Fibroblast of villous mesenchyme (primary cell): ENCODE measurements at regions not wholly inside any gene's neighbourhood (a gene's known extent, or its start where the extent isn't known, plus 50 kb on each side); places are given as distances from the start of the nearest gene placed in this dataset.
A peak's percentile ranks its signal among the peaks of the same experiment; 100 is the strongest.

Experiments
- DNase-seq: peaks from one replicate; pipeline ENCODE4 v3.0.0-alpha.2; 2010; ENCODE audit warnings: low read depth
- H3K4me3 ChIP-seq: 2 replicates; pipeline ENCODE4 v1.5.1; 2011; ENCODE audit warnings: low read depth, mild to moderate bottlenecking, low read length
- CTCF ChIP-seq: IDR thresholded peaks from 2 replicates; pipeline ENCODE4 v1.5.1; 2012; ENCODE audit warnings: low read depth, mild to moderate bottlenecking, low read length; ENCODE audit not compliant: insufficient read depth

DNA sequence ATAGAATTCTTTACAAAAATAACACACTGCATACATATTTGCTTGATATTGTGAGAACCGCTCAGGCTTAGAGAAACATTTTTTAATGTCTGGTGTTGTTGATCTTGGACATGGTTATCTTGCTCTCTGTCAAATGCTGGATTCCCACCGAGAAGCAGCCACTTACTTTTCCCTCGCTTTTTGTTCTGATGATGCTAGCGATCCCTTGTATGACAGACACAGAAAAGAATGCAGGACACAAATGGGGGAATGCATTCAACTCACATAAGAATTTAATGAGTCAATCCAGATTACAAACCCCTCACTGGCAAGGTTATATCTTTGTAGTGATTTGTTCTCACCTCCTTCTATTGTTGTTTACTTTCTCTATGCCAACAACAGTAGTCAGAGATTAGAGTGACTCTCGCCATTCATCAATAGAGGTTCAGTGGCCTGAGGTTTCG is 76.8 kb upstream of the AKT3 start:
- no peak for TF ChIP-seq CTCF
- peak; percentile 32 for DNase-seq
- H3K4me3 ChIP-seq = no peak overlapping the region

GRCh38 chr1:243926299-243926698 is 76.3 kb upstream of the AKT3 start:
- TF ChIP-seq CTCF = no peak
- no peak overlapping the region for H3K4me3 ChIP-seq

GRCh38 chr1:243924588-243925349 is 74.7 kb upstream of the AKT3 start:
- TF ChIP-seq CTCF = no peak
- peak; percentile 53 for DNase-seq
- no peak overlapping the region for H3K4me3 ChIP-seq

More at GRCh38 chr1:243926299-243926698, 76.3 kb upstream of the AKT3 start:
- no peak for DNase-seq

DNA sequence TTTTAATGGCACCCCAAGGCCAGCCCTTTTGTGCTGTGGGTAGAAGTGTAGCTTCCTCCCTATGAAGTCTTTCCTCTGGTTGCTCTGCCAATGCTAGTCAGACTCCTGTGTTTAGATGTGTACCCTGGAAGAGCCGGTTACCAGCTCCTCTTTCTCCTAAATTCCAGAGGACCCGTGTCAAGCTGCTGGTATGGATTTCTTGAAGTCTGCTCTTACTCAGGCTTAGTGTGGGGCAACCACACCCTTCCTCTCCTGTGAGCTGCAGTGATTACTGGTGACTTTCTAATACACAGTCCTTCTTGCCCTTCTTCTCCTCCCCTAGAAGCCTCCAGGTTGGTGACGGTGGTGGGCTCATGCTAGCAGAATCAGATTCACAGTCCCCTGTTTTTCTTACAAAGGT is 74.1 kb upstream of the AKT3 start:
- DNase-seq = peak; percentile 45
- no peak overlapping the region for H3K4me3 ChIP-seq
- no peak for TF ChIP-seq CTCF

- DNase-seq = no peak
- TF ChIP-seq CTCF = no peak
- H3K4me3 ChIP-seq = no peak overlapping the region
Observed at GRCh38 chr1:243923292-243924171, 73.5 kb upstream of the AKT3 start.

DNA sequence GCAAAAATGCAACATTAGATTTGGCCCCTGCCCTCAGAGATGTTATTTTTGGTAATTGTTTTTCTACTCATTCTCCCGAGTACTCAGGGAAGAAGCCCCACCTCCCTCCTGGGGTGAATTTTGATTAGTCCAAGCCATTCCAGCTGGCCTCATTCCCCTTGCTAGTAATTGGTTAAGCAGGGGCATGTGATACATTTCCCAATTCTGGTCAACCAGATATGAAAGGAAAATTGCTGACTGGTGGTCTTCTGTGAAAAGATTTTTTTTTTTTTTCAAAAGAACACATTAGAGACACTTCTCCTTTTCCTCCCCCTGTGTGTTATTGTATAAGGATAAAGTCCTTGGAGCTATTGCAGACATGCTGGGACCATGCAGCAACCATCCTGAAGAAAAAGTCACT is 71.1 kb upstream of the AKT3 start:
- no peak for TF ChIP-seq CTCF
- no peak overlapping the region for H3K4me3 ChIP-seq
- no peak for DNase-seq
